ENCODE measurements at regions not wholly inside any gene's neighbourhood (a gene's known extent, or its start where the extent isn't known, plus 50 kb on each side); places are given as distances from the start of the nearest gene placed in this dataset.

DNA sequence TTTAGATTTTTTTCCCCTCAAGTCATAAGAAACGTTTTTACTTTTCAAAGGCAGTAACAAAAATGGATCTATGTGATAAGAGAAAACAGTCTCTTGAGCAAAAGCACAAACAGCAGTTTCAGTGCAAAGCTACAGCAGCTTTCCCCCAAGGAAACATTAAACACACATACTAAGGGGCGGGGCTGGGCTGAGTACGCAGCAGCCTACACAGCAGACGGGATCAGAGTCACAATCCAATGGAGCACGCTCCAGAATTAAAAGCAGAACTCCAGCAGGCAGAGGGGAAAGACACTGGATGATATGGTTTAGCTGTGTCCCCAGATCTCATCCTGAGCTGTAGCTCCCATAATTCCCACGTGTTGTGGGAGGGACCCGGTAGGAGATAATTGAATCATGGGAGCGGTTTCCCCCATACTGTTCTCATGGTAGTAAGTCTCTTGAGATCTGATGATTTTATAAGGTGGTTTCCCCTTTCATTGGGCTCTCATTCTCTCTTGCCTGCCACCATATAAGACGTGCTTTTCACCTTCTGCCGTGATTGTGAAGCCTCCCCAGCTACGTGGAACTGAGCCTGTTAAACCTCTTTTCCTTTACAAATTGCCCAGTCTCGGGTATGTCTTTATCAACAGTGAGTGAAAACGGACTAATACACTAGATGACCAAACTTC lies 116.2 kb upstream of the SLCO3A1 start:
- WGBS, 2 experiments (ENCODE audit: low coverage in 1 of 2, low lambda C conversion rate in 2 of 2, missing lambda C conversion rate in 2 of 2) = 22 to 26% methylated on average over 13 of the region's 13 CpGs
- H4K20me1 ChIP-seq (ENCODE audit: insufficient read depth) = no peaks in the 10 kb centered on the region
- TF ChIP-seq EZH2phosphoT487 (IDR thresholded peaks at IDR 0.05; ENCODE audit: insufficient read depth, low read depth) (no peak), EZH2 (IDR thresholded peaks at IDR 0.05; ENCODE audit: insufficient read depth, poor library complexity, severe bottlenecking) (no peak)
- no peak overlapping the region for H3K27ac ChIP-seq
- in situ Hi-C loops (cut with MboI) = no loop called here
- H3K4me3 ChIP-seq = no peak overlapping the region
- H3K36me3 ChIP-seq (ENCODE audit: low read depth) = no peaks in the 10 kb centered on the region
- H3K79me2 ChIP-seq (ENCODE audit: insufficient read depth) = no peaks in the 10 kb centered on the region
- DNase-seq = peak; percentile 3
- no peaks in the 10 kb centered on the region for H3K4me1 ChIP-seq (ENCODE audit: insufficient read depth)
- H3K27me3 ChIP-seq (replicated peaks; ENCODE audit: insufficient read depth) = no peaks in the 10 kb centered on the region; the same call in 1 of the 2 replicates
- no peaks in the 10 kb centered on the region for H3K9me3 ChIP-seq (ENCODE audit: low read depth)
- no peaks in the 10 kb centered on the region for H3K9me2 ChIP-seq (ENCODE audit: insufficient read depth)
- H3K4me2 ChIP-seq (ENCODE audit: unreplicated experiment) = no peak overlapping the region
- H3F3A ChIP-seq (ENCODE audit: insufficient read depth) = no peaks in the 10 kb centered on the region
- H2AFZ ChIP-seq = no peak overlapping the region
- H3K9ac ChIP-seq = no peak overlapping the region

DNA sequence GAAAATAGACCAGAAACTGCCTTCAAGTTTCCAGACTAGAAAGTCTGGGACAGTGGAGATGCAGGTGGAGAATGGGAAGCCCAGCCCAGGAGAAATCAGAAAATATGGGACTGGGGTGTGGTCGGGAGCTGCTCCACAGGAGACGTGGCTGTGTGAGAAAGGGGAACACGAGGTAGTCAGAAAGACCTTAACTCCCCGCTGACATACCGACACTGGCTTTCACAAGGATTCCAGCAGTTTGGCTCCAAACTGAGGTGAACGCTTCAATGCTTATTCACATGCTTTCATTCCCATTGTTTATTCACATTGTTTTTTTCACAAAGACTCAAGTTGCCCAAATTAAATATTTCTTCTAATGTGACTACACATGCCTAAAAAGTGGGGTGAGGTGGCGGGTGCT lies 111.5 kb upstream of the SLCO3A1 start:
- H4K20me1 ChIP-seq (ENCODE audit: insufficient read depth) = no peaks in the 10 kb centered on the region
- 42 to 46% methylated on average over 7 of the region's 7 CpGs for WGBS, 2 experiments (ENCODE audit: low coverage in 1 of 2, low lambda C conversion rate in 2 of 2, missing lambda C conversion rate in 2 of 2)
- no peak overlapping the region for H2AFZ ChIP-seq
- no peaks in the 10 kb centered on the region for H3K79me2 ChIP-seq (ENCODE audit: insufficient read depth)
- no peaks in the 10 kb centered on the region; the same call in 1 of the 2 replicates for H3K27me3 ChIP-seq (replicated peaks; ENCODE audit: insufficient read depth)
- no peaks in the 10 kb centered on the region for H3K9me3 ChIP-seq (ENCODE audit: low read depth)
- no peaks in the 10 kb centered on the region for H3K9me2 ChIP-seq (ENCODE audit: insufficient read depth)
- TF ChIP-seq EZH2 (IDR thresholded peaks at IDR 0.05; ENCODE audit: insufficient read depth, poor library complexity, severe bottlenecking) (no peak), EZH2phosphoT487 (IDR thresholded peaks at IDR 0.05; ENCODE audit: insufficient read depth, low read depth) (no peak)
- no peak overlapping the region for H3K27ac ChIP-seq
- no peaks in the 10 kb centered on the region for H3K4me1 ChIP-seq (ENCODE audit: insufficient read depth)
- no peak overlapping the region for H3K4me3 ChIP-seq
- no peaks in the 10 kb centered on the region for H3K36me3 ChIP-seq (ENCODE audit: low read depth)
- no peaks in the 10 kb centered on the region for H3F3A ChIP-seq (ENCODE audit: insufficient read depth)
- no peak overlapping the region for H3K9ac ChIP-seq
- DNase-seq = no peak
- in situ Hi-C loops (cut with MboI) = no loop called here
- H3K4me2 ChIP-seq (ENCODE audit: unreplicated experiment) = no peak overlapping the region

DNA sequence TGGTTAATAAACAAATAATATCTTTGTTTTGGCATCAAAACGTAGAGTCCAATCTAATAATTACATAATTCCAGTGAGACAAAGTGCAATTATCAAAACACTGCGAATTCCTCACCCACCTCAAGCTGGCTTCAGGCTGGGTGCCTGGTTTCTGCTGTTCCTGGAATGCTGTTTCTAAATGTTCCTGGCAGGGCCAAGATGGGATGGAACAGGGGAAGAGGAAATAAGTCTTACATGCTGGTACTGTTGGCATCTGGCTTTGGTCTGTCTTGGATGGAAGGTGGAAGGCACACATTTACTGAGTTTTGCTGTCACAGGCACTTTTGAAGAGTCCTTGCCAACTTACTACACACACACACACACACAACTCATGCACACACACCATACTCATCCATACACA lies 101.9 kb upstream of the SLCO3A1 start:
- Histone ChIP-seq H3K9me3 (ENCODE audit: low read depth) (no peaks in the 10 kb centered on the region), H3K27me3 (replicated peaks; ENCODE audit: insufficient read depth) (no peaks in the 10 kb centered on the region), H3K79me2 (ENCODE audit: insufficient read depth) (no peaks in the 10 kb centered on the region), H3K9ac (no peak overlapping the region), H3F3A (ENCODE audit: insufficient read depth) (no peaks in the 10 kb centered on the region), H3K36me3 (ENCODE audit: low read depth) (no peaks in the 10 kb centered on the region), H3K4me2 (ENCODE audit: unreplicated experiment) (no peak overlapping the region), H3K4me3 (no peak overlapping the region), H4K20me1 (ENCODE audit: insufficient read depth) (no peaks in the 10 kb centered on the region), H3K4me1 (ENCODE audit: insufficient read depth) (no peaks in the 10 kb centered on the region), H2AFZ (no peak overlapping the region), H3K27ac (no peak overlapping the region), H3K9me2 (ENCODE audit: insufficient read depth) (no peaks in the 10 kb centered on the region)
- TF ChIP-seq EZH2phosphoT487 (IDR thresholded peaks at IDR 0.05; ENCODE audit: insufficient read depth, low read depth) (no peak), EZH2 (IDR thresholded peaks at IDR 0.05; ENCODE audit: insufficient read depth, poor library complexity, severe bottlenecking) (no peak)
- 48 to 53% methylated on average over 2 of the region's 2 CpGs for WGBS, 2 experiments (ENCODE audit: low coverage in 1 of 2, low lambda C conversion rate in 2 of 2, missing lambda C conversion rate in 2 of 2)
- DNase-seq = no peak
- in situ Hi-C loops (cut with MboI) = no loop called here

DNA sequence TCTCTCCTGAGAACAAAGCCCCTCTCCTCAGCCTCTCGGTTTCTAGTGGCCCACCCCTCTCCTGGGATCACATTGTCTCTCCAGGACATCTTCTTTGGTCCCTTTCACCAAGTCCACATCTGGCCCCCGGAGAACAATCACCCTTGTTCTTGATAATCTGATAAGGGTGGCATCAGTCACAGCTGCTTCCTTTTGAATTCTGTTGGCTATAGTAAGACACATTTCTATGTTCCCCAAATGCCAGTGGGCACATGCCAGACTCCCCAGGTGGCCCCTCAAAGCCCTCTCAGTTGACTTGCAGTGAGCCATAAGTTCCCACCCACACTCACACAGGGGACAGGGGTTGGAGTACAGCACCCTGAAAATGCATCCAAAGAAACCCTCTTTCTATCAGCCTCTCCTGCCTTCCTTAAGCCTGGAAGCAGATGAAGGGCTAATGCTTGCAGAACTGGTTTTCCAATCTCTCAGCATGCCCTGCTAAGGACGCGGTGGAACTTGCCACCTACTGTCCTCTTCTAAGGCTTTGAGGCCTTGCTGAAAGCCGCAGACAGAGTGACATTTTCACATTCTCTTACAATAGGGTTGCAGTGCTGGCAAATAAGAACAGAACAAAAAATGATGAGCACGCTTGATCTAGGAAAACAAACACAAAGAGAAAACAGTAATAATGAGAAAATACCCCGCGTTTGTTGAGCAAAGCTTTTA lies 101.3 kb upstream of the SLCO3A1 start:
- in situ Hi-C loops (cut with MboI) = no loop called here
- Histone ChIP-seq H3K79me2 (ENCODE audit: insufficient read depth) (no peaks in the 10 kb centered on the region), H3K27ac (no peak overlapping the region), H3K27me3 (replicated peaks; ENCODE audit: insufficient read depth) (no peaks in the 10 kb centered on the region), H3K9ac (no peak overlapping the region), H3K9me3 (ENCODE audit: low read depth) (no peaks in the 10 kb centered on the region), H3F3A (ENCODE audit: insufficient read depth) (no peaks in the 10 kb centered on the region), H3K4me2 (ENCODE audit: unreplicated experiment) (no peak overlapping the region), H4K20me1 (ENCODE audit: insufficient read depth) (no peaks in the 10 kb centered on the region), H2AFZ (no peak overlapping the region), H3K4me1 (ENCODE audit: insufficient read depth) (no peaks in the 10 kb centered on the region), H3K9me2 (ENCODE audit: insufficient read depth) (no peaks in the 10 kb centered on the region), H3K36me3 (ENCODE audit: low read depth) (no peaks in the 10 kb centered on the region), H3K4me3 (no peak overlapping the region)
- TF ChIP-seq EZH2 (IDR thresholded peaks at IDR 0.05; ENCODE audit: insufficient read depth, poor library complexity, severe bottlenecking) (no peak), EZH2phosphoT487 (IDR thresholded peaks at IDR 0.05; ENCODE audit: insufficient read depth, low read depth) (no peak)
- DNase-seq = no peak
- WGBS, 2 experiments (ENCODE audit: low coverage in 1 of 2, low lambda C conversion rate in 2 of 2, missing lambda C conversion rate in 2 of 2) = 62 to 63% methylated on average over 8 of the region's 8 CpGs
